Skin epidermis (tissue), 12 donors: ENCODE measurements at regions not wholly inside any gene's neighbourhood (a gene's known extent, or its start where the extent isn't known, plus 50 kb on each side); places are given as distances from the start of the nearest gene placed in this dataset.
"Not testable (repeated sequence)": the region's sequence is repeated elsewhere in the genome, so short reads cannot be mapped to it uniquely, and the experiment has no call there.

Source experiments
- H3K27ac ChIP-seq, 21 experiments: fragments of 200-600 bp; sonication (generic) in 11 of 21; one replicate each; pipeline ENCODE4 v1.5.0; 2020; ENCODE audit warnings: mild to moderate bottlenecking in 3 of 21, inconsistent platforms in 2 of 21, moderate library complexity in 2 of 21
- H3K4me3 ChIP-seq, 7 experiments: fragments of 200-600 bp; sonication (generic) in 2 of 7; one replicate each; pipeline ENCODE4 v1.5.0; 2020; ENCODE audit warnings: inconsistent platforms in 2 of 7, mild to moderate bottlenecking in 2 of 7, moderate library complexity in 1 of 7

- no peak overlapping the region for H3K27ac ChIP-seq
- H3K4me3 ChIP-seq = no peak overlapping the region
Observed at GRCh38 chr16:9595393-9595792, 503.9 kb downstream of the HAPSTR1 start.

- Histone ChIP-seq H3K27ac (no peak overlapping the region), H3K4me3 (no peak overlapping the region)
Observed at GRCh38 chr16:9596788-9597187, 505.3 kb downstream of the HAPSTR1 start.

GRCh38 chr16:9597967-9598730 lies 506.7 kb downstream of the HAPSTR1 start:
- H3K27ac ChIP-seq = no peak overlapping the region
- H3K4me3 ChIP-seq = no peak overlapping the region

- no peak overlapping the region for H3K4me3 ChIP-seq
- no peak overlapping the region for H3K27ac ChIP-seq
Observed at GRCh38 chr16:9598731-9599083, 507.3 kb downstream of the HAPSTR1 start.

- Histone ChIP-seq H3K27ac (no peak overlapping the region), H3K4me3 (no peak overlapping the region)
Observed at GRCh38 chr16:9599415-9600120, 508.1 kb downstream of the HAPSTR1 start.

- no peak overlapping the region for H3K4me3 ChIP-seq
- no peak overlapping the region for H3K27ac ChIP-seq
Observed at GRCh38 chr16:9602189-9602588, 510.7 kb downstream of the HAPSTR1 start.

- H3K27ac ChIP-seq = no peak overlapping the region
- H3K4me3 ChIP-seq = no peak overlapping the region
Observed at GRCh38 chr16:9603316-9603715, 511.9 kb downstream of the HAPSTR1 start.

- Histone ChIP-seq H3K27ac (no peak overlapping the region), H3K4me3 (no peak overlapping the region)
Observed at GRCh38 chr16:9607515-9608230, 516.2 kb downstream of the HAPSTR1 start.

GRCh38 chr16:9610727-9611126 lies 519.3 kb downstream of the HAPSTR1 start:
- no peak overlapping the region for H3K4me3 ChIP-seq
- no peak overlapping the region for H3K27ac ChIP-seq

GRCh38 chr16:9612267-9612666 lies 520.8 kb downstream of the HAPSTR1 start:
- H3K4me3 ChIP-seq = no peak overlapping the region
- H3K27ac ChIP-seq = no peak overlapping the region

- no peak overlapping the region for H3K4me3 ChIP-seq
- H3K27ac ChIP-seq = no peak overlapping the region
Observed at GRCh38 chr16:9614389-9614788, 522.9 kb downstream of the HAPSTR1 start.

- no peak overlapping the region for H3K4me3 ChIP-seq
- H3K27ac ChIP-seq = no peak overlapping the region
Observed at GRCh38 chr16:9622268-9622667, 530.8 kb downstream of the HAPSTR1 start.

- Histone ChIP-seq H3K27ac (no peak overlapping the region), H3K4me3 (no peak overlapping the region)
Observed at GRCh38 chr16:9625122-9625521, 533.7 kb downstream of the HAPSTR1 start.

GRCh38 chr16:9627427-9627826 lies 536.0 kb downstream of the HAPSTR1 start:
- Histone ChIP-seq H3K27ac (no peak overlapping the region), H3K4me3 (no peak overlapping the region)

- no peak overlapping the region for H3K27ac ChIP-seq
- H3K4me3 ChIP-seq = no peak overlapping the region
Observed at GRCh38 chr16:9630119-9630518, 538.7 kb downstream of the HAPSTR1 start.

- no peak overlapping the region for H3K27ac ChIP-seq
- no peak overlapping the region for H3K4me3 ChIP-seq
Observed at GRCh38 chr16:9630985-9631384, 539.5 kb downstream of the HAPSTR1 start.

GRCh38 chr16:9633844-9634243 lies 542.4 kb downstream of the HAPSTR1 start:
- Histone ChIP-seq H3K4me3 (no peak overlapping the region), H3K27ac (no peak overlapping the region)

- H3K4me3 ChIP-seq, H3K27ac ChIP-seq: not testable (repeated sequence)
Observed at GRCh38 chr16:9635150-9635720, 543.8 kb downstream of the HAPSTR1 start.

- Histone ChIP-seq H3K27ac (no peak overlapping the region), H3K4me3 (no peak overlapping the region)
Observed at GRCh38 chr16:9644258-9644657, 538.0 kb downstream of the GRIN2A start.

GRCh38 chr16:9645911-9646310 lies 536.3 kb downstream of the GRIN2A start:
- H3K4me3 ChIP-seq = no peak overlapping the region
- no peak overlapping the region for H3K27ac ChIP-seq
